Neural progenitor cell (in vitro differentiated cells): ENCODE measurements at regions not wholly inside any gene's neighbourhood (a gene's known extent, or its start where the extent isn't known, plus 50 kb on each side); places are given as distances from the start of the nearest gene placed in this dataset.

ENCODE experiments used
- CTCF ChIP-seq: fragments of 200-600 bp; sonication (generic); IDR thresholded peaks from 2 replicates; pipeline ENCODE4 v1.5.1; 2017; ENCODE audit warnings: antibody characterized with exemption, mild to moderate bottlenecking
- EZH2 ChIP-seq: fragments of 200-600 bp; sonication (generic); IDR thresholded peaks from 2 replicates; pipeline ENCODE4 v1.6.1; 2017; ENCODE audit warnings: antibody characterized with exemption, mild to moderate bottlenecking, moderate library complexity
- EZH2phosphoT487 ChIP-seq: fragments of 200-600 bp; sonication (generic); IDR thresholded peaks from 2 replicates; pipeline ENCODE4 v1.6.1; 2017; ENCODE audit warnings: antibody characterized with exemption

- TF ChIP-seq CTCF (no peak), EZH2 (no peak), EZH2phosphoT487 (no peak)
Observed at GRCh38 chr13:107066355-107066754, 498.4 kb upstream of the ARGLU1 start.
